Tibial nerve (tissue), 4 donors: ENCODE measurements at regions not wholly inside any gene's neighbourhood (a gene's known extent, or its start where the extent isn't known, plus 50 kb on each side); places are given as distances from the start of the nearest gene placed in this dataset.

Experiments
- EP300 ChIP-seq, 2 donors: sonication (generic); formaldehyde crosslinking; IDR thresholded peaks; one replicate each; pipeline ENCODE4 v1.6.1; 2017; ENCODE audit warnings: antibody characterized with exemption in 2 of 2, mild to moderate bottlenecking in 1 of 2
- POLR2A ChIP-seq, 2 donors: fragments of 450-650 bp; IDR thresholded peaks; one replicate each; pipeline ENCODE4 v1.6.1; 2017; ENCODE audit warnings: antibody characterized with exemption in 2 of 2, mild to moderate bottlenecking in 2 of 2, moderate library complexity in 2 of 2
- TF ChIP-seq, protein P1 (sequence below), 5 experiments: fragments of 200-600 bp in 3 of 5; fragments of 450-650 bp in 2 of 5; sonication (generic) in 3 of 5; IDR thresholded peaks; one replicate each; pipeline ENCODE4 v1.5.1; 2016 to 2019; ENCODE audit warnings: antibody characterized with exemption in 5 of 5, mild to moderate bottlenecking in 3 of 5, moderate library complexity in 2 of 5

DNA sequence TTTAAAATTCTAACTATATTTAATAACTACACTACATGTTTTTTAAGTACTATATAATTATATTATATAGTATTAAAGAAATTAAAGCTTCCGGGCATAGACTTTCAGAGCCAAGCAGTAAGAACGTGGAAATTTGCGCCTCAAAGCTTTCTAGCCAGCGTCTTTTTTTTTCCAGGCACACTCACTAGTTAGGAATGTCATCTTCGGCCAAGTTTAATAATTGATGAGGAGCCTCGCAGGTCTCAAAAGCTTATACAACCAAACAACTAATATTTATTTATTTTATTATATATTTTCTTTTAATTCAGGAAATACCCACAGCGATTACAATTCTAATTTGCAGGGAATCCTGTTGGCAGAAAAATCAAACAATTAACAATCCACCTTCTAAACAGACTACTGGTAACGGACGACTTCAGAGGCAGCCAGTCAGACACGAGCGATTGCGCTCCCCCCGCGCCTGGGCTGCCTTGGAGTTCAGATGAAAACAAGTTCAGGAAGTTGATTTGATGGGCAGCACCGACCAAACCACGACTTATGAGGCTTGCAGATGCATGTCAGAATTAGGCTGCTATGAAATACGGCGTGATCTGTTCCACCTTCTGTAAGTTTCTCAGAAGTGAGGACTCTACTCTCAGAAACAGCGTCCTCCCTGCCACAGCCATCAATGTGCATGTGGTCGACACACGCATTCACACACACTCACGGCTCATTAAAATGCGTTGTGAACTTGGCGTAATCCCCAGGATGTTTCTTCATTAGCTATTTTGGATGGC is 431.8 kb upstream of the MGMT start:
- TF ChIP-seq, protein P1, sequence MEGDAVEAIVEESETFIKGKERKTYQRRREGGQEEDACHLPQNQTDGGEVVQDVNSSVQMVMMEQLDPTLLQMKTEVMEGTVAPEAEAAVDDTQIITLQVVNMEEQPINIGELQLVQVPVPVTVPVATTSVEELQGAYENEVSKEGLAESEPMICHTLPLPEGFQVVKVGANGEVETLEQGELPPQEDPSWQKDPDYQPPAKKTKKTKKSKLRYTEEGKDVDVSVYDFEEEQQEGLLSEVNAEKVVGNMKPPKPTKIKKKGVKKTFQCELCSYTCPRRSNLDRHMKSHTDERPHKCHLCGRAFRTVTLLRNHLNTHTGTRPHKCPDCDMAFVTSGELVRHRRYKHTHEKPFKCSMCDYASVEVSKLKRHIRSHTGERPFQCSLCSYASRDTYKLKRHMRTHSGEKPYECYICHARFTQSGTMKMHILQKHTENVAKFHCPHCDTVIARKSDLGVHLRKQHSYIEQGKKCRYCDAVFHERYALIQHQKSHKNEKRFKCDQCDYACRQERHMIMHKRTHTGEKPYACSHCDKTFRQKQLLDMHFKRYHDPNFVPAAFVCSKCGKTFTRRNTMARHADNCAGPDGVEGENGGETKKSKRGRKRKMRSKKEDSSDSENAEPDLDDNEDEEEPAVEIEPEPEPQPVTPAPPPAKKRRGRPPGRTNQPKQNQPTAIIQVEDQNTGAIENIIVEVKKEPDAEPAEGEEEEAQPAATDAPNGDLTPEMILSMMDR (IDR thresholded peaks at IDR 0.05), result no peak
- TF ChIP-seq POLR2A (IDR thresholded peaks at IDR 0.05) (no peak), EP300 (IDR thresholded peaks at IDR 0.05) (no peak)
